MG63 (cell line): ENCODE measurements at regions not wholly inside any gene's neighbourhood (a gene's known extent, or its start where the extent isn't known, plus 50 kb on each side); places are given as distances from the start of the nearest gene placed in this dataset.

Experiments used
- DNase-seq: peaks from one replicate; pipeline ENCODE4 v3.0.0-alpha.2; 2020
- H3K27me3 ChIP-seq: fragments of 250-450 bp; sonication (Bioruptor Pico); 2 replicates; pipeline ENCODE4 v1.5.1; 2020; ENCODE audit warnings: mild to moderate bottlenecking, moderate library complexity
- H3K36me3 ChIP-seq: fragments of 250-450 bp; sonication (Bioruptor Pico); 2 replicates; pipeline ENCODE4 v1.5.1; 2020; ENCODE audit warnings: mild to moderate bottlenecking, moderate library complexity
- H3K4me3 ChIP-seq: fragments of 250-450 bp; sonication (Bioruptor Pico); 2 replicates; pipeline ENCODE4 v1.5.1; 2020; ENCODE audit warnings: mild to moderate bottlenecking, moderate library complexity
- H3K9me3 ChIP-seq: fragments of 250-450 bp; sonication (Bioruptor Pico); 2 replicates; pipeline ENCODE4 v1.5.1; 2020; ENCODE audit warnings: mild to moderate bottlenecking, moderate library complexity

DNA sequence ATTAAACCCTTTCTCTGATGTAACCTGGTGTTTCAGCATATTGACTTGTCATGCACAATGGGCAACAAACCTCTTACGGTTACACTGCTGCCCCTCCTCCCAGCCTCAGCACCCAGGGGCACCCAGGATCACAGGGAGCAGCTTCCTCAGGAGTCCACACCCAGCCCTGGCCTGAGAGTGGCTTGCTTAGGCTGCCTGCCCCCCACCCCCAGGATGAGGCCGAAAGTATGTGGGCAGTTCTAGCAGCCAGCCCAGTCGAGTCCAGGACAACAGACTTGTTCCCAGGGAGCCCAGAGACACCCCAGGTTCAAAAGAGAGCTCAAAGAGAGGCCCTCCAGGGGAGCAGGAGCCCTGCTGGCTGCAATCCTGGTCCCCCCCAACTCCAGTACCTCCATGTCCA is 108.1 kb upstream of the THY1 start:
- H3K27me3 ChIP-seq: no peaks in the 10 kb centered on the region
- DNase-seq: no peak
- no peak overlapping the region for H3K4me3 ChIP-seq
- H3K36me3 ChIP-seq: no peaks in the 10 kb centered on the region
- no peaks in the 10 kb centered on the region for H3K9me3 ChIP-seq

DNA sequence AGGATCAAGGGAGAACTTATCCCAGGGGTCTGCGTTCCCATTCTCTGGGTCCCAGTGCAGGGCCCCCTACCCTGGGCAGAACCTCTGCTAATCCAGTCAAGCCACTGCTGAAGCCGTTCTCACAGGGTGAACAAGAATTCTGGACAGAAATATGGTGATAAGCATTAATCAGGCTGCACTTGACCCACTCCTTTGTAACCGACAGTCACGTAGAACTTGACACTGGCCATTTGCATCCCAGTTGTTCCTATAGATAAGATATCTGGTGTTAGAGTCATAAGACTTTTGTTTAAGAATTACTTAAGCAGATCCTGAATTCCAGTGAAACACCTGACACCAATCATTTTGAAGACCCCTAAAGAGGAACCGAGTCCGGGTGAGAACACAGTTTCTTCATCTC is 107.5 kb upstream of the THY1 start:
- H3K36me3 ChIP-seq: no peaks in the 10 kb centered on the region
- no peaks in the 10 kb centered on the region for H3K27me3 ChIP-seq
- no peak overlapping the region for H3K4me3 ChIP-seq
- no peak for DNase-seq
- H3K9me3 ChIP-seq: no peaks in the 10 kb centered on the region

DNA sequence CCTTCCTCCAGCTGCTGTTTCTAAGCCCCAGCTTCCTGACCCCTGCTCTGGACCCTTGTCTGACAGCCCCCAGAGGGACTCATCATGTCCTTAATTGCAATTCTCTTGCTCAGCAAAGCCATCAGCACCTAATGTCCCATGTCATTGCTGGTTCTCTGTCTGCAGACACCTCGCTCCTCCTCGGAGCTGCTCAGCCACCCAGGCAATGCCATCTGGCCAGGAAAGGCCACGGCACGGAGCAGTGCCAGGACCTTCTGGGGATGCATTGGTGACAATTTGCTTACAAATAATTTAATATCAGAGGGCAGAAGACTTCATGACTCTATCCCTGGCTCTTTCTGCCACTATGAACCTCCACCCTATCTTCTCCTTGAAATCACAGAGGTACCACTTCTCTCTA is 107.0 kb upstream of the THY1 start:
- Histone ChIP-seq H3K4me3 (no peak overlapping the region), H3K36me3 (no peaks in the 10 kb centered on the region), H3K9me3 (no peaks in the 10 kb centered on the region), H3K27me3 (no peaks in the 10 kb centered on the region)
- no peak for DNase-seq

DNA sequence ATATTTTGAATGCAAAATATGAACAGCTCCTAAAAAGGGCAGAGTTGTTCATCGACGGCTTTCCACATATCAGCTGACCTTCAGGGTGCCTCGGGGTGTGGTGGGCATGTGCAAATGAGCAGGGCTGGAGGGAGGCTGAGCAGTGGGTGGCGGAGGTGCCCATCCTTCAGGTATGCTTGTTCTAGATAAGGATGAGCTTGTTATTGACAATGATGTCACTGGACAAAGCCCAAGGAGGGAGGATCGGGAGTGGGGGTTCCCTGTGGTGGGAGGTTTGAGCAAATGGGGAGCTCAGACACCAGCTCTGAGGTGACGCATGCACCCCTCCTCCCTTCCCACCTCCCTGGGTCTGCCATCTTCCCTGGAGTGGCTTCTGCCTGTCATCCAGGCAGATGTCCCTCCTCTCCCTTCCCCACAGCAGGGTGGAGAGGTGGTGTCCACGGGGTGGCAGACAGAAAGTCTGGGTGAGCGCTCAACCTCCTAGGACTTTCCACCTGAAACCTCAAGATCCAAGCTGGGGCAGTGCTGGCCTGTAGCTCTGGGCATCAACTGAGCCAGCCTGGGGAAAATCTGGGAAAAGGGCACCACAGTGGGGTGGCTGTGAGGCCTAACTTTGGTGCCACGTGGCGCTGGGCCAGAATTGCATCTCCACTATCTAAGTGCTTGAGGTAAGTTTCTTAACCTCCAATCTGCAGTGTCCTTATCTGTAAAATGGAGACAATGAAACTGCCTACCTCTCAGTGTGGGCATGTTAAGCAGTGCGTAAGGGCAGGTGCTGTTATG is 106.3 kb upstream of the THY1 start:
- DNase-seq: no peak
- Histone ChIP-seq H3K4me3 (no peak overlapping the region), H3K36me3 (no peaks in the 10 kb centered on the region), H3K9me3 (no peaks in the 10 kb centered on the region), H3K27me3 (no peaks in the 10 kb centered on the region)

DNA sequence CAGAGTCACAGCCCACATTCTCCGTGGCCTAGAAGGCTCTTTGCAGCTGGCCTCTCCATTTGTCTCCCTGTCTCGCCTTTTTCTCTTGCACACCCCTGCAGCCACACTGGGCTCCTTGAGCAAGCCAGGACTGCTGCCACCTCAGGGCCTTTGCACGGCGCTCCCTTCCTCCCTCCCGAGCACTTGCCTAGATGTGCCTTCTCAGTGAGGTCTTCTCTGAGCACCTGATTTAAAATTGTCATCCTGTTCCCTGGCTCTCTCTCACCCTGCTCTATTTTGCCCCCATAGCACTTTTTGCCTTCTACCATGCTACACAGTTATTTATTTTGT is 102.9 kb upstream of the THY1 start:
- H3K9me3 ChIP-seq: no peaks in the 10 kb centered on the region
- H3K36me3 ChIP-seq: no peaks in the 10 kb centered on the region
- no peak for DNase-seq
- no peaks in the 10 kb centered on the region for H3K27me3 ChIP-seq
- no peak overlapping the region for H3K4me3 ChIP-seq

DNA sequence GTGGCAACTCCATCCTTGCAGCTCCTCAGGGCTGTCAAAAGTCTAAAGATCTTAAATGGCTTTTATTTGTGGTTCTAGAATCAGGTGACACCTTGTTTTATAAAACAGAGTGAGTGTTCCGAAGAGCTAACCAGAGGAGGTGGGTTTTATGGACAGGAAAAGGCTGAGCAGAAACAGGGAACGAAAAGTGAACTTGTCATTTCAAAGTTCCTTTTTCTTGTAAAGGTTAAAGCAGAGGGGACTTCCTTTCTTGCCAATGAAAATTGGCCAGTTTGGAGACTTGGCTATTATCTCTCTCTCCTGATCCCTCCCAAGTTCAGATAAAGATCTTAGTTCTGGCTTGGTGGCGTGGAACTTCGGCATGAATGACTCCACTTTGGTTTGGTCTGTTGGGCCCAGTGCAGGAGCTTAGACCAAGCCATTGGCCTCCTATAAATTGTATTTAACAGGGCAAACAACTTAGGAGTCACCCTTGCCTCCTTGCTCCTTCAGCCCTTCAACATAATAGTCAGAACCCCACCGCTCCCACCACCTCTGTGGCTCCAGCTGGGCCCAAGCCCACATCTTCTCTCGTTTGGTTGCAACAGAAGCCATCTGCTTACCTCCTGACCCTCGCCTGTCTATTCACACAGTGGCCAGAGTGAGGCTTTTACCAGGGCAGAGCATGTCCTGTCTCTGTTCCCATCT is 102.4 kb upstream of the THY1 start:
- no peak for DNase-seq
- H3K36me3 ChIP-seq: no peaks in the 10 kb centered on the region
- H3K9me3 ChIP-seq: no peaks in the 10 kb centered on the region
- no peak overlapping the region for H3K4me3 ChIP-seq
- H3K27me3 ChIP-seq: no peaks in the 10 kb centered on the region

DNA sequence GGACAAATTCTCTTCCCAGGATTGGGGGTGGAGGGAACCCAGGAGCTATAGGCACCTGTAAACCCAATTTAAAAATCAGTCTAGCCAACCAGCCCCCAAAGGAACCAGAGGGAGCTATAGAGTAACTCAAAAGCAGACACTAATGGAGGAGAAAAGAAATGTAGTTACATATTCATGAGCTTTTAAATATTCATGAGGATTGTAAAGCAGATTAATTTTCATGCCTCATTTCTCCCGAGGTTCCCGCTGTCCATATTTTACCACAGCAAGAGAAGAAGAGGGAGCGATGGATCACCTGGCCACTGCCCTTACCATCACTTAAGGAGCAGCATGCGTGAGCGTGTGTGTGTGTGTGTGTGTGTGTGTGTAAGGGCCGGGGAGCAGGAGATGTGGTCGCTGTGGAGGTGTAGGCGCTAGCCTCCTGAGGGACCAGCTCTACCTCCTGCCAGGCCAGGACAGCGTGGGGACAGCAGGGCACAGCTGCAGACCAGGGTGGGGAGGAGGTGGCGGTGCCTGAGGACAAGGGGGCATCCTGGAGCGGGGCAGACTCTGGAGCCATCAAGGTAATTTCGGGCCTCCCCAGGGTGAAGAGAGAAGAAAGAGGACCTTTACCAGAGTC is 100.7 kb upstream of the THY1 start:
- Histone ChIP-seq H3K9me3 (no peaks in the 10 kb centered on the region), H3K4me3 (no peak overlapping the region), H3K27me3 (no peaks in the 10 kb centered on the region), H3K36me3 (no peaks in the 10 kb centered on the region)
- no peak for DNase-seq

DNA sequence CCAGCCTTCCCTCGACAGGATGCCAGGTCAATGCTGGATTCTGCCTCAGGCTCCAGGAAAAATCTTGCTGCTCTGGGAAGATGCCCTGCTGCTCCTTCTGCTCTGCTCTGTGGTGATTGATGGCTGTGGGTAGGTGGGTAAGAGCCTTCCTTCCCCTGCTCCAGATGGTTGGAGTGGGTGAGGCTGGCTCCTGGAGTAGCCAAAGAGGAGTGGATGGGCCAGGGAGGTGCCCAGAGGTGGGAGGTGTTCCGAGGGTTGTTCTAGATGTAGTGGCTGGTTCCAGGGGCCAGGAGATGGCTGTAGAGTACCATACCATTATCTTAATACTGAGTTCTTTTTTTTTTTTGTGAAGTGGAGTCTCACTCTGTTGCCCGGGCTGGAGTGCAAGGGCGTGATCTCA is 99.6 kb upstream of the THY1 start:
- Histone ChIP-seq H3K4me3 (no peak overlapping the region), H3K36me3 (no peaks in the 10 kb centered on the region)

DNA sequence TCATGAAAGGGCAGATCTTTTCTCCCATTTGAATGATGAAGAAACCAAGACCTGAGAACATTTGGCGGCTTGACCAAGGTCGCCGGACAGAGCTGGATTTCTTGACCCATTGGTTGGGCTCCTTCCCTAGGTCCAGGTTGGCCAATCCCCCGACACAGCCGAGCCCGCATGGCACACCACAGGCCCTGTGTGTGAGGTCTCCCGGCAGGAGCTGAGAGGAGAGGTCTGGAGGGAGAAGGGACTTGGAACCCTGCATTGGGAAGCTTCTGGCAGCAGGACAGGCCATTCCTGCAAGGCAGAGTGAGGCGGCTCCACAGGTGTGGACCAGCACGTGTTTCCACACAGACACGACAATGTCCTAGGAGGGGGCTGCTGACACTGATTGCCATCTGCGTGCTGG is 98.6 kb upstream of the THY1 start:
- Histone ChIP-seq H3K4me3 (no peak overlapping the region), H3K36me3 (no peaks in the 10 kb centered on the region), H3K9me3 (no peaks in the 10 kb centered on the region), H3K27me3 (no peaks in the 10 kb centered on the region)
- no peak for DNase-seq

More for the DNA sequence above, 99.6 kb upstream of the THY1 start:
- DNase-seq: no peak
- Histone ChIP-seq H3K9me3 (no peaks in the 10 kb centered on the region), H3K27me3 (no peaks in the 10 kb centered on the region)

DNA sequence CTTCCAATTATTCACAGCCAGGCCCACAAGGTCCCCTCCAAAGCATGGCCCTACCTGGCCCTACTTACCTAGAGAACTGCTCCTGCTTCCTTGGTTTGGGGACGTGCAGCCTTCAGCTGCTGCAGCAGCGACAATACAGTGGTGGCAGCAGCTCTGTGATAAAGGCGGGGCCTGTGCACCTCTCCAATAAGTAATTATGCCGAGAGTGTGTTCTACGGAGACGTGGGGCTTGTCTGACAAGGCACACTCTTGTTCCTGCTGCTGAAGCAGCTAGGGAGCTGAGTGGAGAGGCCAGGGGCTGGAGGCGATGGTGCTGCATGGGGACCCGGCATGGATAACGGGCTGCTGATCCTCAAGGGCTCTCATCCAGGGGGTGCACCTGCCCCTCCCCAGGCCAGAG is 98.0 kb upstream of the THY1 start:
- H3K9me3 ChIP-seq: no peaks in the 10 kb centered on the region
- no peak overlapping the region for H3K4me3 ChIP-seq
- H3K27me3 ChIP-seq: no peaks in the 10 kb centered on the region
- no peaks in the 10 kb centered on the region for H3K36me3 ChIP-seq
- DNase-seq: no peak

DNA sequence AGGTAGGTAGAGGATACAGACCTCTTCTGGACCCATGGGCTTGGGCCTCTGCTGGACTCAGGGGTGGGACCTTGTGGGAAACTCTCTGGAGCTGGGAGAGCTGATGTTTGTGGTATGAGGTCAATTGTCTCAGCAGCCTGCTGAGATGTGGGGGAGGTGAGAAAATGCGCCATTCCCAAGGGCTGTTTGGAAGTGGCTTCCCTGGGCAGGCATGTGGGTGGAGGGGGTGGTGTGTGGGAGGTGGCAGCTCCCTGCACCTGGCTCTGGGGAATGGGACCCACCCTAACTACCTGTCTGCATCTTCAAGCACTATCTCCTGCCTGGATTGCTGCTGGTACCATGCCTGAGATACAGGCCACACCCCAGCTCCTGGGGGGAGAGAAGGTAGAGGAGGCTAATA is 97.4 kb upstream of the THY1 start:
- H3K9me3 ChIP-seq: no peaks in the 10 kb centered on the region
- no peak for DNase-seq
- H3K36me3 ChIP-seq: no peaks in the 10 kb centered on the region
- no peaks in the 10 kb centered on the region for H3K27me3 ChIP-seq
- H3K4me3 ChIP-seq: no peak overlapping the region

DNA sequence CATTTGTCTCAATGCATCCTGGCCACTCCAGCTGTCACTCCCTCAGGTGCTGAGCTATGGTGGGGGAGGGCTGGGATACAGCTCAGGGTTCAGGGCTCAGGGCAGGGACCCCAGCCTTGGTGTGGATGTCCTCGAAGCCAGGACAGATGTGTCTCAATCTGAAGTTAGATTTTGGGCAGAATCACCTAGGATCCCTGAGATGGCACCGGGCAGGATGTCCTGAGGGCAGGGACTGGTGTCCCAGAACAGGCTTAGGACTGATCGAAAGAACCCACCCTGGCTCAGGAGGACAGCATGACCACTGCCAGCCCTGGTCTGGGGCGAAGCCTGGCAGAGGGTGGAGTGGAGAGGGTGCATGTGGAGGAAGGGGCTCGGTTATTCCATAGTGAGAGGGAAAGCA is 96.8 kb upstream of the THY1 start:
- DNase-seq: no peak
- no peaks in the 10 kb centered on the region for H3K36me3 ChIP-seq
- no peak overlapping the region for H3K4me3 ChIP-seq
- no peaks in the 10 kb centered on the region for H3K9me3 ChIP-seq
- no peaks in the 10 kb centered on the region for H3K27me3 ChIP-seq

DNA sequence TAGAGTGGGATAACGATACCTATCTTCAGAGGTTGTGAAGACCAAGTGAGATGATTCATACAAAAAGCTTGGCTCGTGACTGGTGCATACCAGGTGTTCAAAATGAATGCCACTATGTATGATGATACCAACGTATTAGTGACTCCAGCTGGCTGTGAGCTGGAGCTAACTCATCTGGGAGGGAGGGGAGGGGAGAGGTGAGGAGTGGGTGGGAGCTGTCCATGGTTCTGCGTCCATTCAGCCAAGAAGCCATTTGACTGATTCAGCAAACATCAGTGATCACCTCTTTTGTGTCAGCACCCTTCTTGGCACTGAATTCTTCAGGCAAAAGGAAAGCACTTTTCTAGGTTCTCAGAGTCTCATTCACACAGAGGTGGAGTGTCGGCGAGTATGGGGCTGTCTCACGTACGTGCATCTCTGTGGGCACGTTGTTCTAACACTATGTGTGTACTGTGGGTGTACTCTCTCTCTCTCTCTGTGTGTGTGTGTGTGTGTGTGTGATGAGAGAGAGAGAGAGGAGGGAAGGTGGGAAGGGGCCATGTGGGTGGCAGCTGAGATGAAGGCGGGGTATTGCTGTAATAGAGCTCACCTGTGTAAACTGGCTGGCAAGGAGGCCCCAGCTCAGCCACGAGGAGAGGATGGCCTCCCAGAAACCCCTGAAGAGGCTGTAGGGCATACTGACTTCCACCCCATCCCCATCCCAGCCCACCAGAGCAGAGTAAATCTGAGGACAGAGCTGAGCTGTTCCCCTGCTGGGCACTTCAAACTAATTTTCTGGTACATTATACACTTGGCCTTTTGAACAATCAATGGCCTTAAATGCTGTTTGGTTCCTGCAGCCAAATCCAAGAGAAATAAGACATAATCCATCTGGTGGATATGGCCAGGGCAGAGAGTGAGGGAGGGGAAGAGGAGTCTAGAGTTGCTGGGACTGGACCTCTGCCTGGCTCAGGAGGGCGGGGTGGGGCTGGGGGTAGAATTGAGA is 96.1 kb upstream of the THY1 start:
- no peaks in the 10 kb centered on the region for H3K27me3 ChIP-seq
- no peaks in the 10 kb centered on the region for H3K9me3 ChIP-seq
- H3K4me3 ChIP-seq: no peak overlapping the region
- peak; percentile 31 for DNase-seq
- no peaks in the 10 kb centered on the region for H3K36me3 ChIP-seq

DNA sequence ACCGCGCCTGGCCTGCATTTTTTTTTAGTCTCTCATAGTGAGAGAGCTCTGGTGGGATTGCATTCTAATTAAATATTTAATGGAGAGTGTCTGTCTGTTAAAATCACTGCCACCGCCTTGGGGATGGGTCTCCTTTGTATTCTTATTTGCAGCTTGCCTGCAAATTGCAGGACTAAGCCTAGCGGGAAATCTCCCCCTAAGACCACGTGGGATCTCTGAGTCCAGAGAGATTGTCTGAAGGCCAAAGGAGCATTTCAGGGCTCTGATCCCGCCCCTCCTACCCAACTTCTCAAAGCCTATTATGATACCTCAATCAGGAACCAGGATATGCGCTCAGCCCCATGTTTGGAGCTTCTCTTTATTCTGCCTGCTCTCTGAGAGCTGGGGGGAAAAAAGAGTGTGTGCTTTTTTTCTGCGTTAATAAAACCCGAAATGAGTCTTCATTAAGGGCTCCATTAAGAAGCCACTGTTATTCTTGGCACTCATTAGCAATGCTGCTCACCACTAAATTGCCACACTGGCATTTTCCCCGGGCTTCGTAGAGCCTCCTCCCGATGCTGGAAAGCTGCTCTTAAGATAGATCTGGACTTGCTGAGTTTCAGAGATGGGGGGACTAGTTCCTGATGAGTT is 92.9 kb upstream of the THY1 start:
- H3K36me3 ChIP-seq: no peaks in the 10 kb centered on the region
- H3K9me3 ChIP-seq: no peaks in the 10 kb centered on the region
- H3K27me3 ChIP-seq: no peaks in the 10 kb centered on the region
- DNase-seq: no peak
- no peak overlapping the region for H3K4me3 ChIP-seq

DNA sequence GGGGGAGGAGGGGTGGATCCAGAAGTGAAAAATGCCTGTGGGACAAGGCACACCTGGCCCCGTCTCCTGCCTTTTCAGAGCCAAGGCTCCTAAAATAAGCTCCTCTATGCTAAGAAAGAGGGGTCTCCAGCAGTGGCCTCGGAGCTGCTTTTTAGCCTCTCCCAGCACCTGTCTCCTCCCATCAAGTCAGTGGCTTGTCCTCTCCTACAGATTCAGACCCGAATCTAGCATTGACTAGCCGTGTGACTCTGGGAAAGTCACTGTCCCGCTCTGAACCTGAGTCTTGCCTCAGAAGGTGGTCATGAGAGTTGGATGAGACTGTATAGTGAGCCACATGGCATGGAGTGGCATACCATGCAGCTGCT is 90.8 kb upstream of the THY1 start:
- H3K4me3 ChIP-seq: no peak overlapping the region
- H3K9me3 ChIP-seq: no peaks in the 10 kb centered on the region
- H3K27me3 ChIP-seq: no peaks in the 10 kb centered on the region
- DNase-seq: no peak
- no peaks in the 10 kb centered on the region for H3K36me3 ChIP-seq

DNA sequence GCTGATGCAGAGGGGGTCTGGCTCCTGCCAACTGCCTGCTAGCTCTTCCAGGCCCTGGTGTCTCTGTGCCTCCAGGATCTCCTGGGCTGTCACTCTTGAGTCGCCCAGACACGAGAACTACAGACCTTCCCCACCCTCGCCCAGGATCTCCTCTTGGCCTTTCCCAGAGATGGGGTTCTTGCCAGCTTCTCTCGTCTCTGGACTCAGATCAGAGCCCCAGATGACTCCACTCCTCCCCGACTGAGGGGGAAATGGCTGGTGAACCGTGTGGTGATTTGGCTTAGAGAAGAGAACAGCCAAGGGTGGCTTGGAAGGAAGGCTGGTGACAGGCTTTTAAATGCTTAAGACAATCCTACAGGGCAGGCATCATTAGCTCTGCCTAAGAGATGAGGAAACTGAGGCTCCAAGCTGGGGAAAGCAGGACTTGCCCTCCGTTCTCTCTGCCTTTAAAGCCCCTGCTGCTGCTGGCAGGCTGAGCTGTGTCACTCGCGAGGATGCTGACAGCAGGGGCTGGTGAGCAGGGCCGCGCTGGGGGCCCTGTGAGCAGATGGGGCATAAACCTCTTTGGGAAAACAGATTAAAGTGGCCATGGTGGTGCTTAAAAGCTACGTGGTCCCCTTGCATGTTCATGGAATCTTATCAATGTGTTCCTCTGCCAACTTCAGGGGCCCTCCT is 90.3 kb upstream of the THY1 start:
- no peaks in the 10 kb centered on the region for H3K27me3 ChIP-seq
- H3K4me3 ChIP-seq: no peak overlapping the region
- H3K9me3 ChIP-seq: no peaks in the 10 kb centered on the region
- DNase-seq: peak; percentile 45
- no peaks in the 10 kb centered on the region for H3K36me3 ChIP-seq
